HG02840 (cell line): ENCODE measurements at regions not wholly inside any gene's neighbourhood (a gene's known extent, or its start where the extent isn't known, plus 50 kb on each side); places are given as distances from the start of the nearest gene placed in this dataset.

ENCODE experiments used
- ATAC-seq: cut with Tn5 transposase; IDR thresholded peaks from one replicate; pipeline ENCODE4 v1.9.1; 2021; ENCODE audit warnings: mild to moderate bottlenecking, moderate library complexity, moderate number of reproducible peaks; ENCODE audit not compliant: unreplicated experiment, low FRiP score

DNA sequence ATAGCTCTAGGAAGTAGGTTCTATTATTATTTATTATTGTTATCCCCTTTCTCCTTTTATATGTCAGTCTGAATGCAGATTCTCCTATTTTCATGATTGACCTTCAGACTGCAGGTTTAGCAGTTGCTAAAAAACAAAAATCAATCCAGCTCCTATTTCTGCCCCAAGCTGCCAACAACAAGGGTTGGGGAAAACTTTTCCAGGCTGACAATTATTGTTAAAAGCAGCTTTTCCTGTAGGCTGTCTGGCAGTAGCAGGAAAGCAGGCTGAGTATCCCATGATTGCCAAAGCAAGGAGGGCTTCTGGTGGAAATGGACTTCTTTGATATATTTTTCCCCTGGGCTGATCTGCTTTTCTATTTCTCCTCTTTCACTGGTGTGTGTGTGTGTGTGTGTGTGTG, 78.0 kb upstream of the CTLA4 start:
- ATAC-seq: no peak

DNA sequence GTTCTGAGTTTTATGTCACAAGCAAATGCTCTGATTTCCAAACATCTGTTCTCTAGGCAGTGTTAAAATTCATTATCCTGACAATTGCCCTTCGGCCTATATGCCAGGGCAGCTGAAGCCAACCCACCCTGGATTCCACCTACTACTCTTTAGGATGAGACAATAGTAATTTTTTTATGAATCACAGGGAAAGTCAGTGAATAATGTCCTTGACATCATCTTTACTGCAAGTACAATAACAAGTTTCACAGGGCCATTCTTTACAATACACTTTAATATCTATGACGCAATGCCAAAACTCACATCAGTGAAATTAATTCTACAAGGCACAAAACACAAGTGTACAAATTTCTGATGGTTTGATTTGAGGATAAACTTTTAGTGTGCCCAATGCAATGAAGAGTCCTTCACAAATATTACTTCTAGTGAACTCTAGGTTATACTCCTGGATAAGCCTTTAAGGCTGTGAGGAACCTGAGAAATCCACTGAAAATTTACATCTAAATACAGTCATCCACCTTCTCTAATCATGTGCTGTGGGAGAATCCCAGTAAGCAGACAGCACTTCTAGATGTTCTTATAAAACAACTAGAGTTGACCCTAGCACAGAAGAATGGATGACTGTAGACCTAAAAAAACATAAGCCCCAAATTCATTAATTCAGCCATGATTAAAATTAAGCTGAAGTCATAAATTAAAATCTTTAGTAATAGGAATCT, 77.3 kb upstream of the CTLA4 start:
- ATAC-seq: no peak

- no peak for ATAC-seq
Measured at GRCh38 chr2:203796248-203797010, 71.1 kb upstream of the CTLA4 start.

- ATAC-seq: no peak
Measured at GRCh38 chr2:203797276-203797675, 70.3 kb upstream of the CTLA4 start.

GRCh38 chr2:203797712-203798111, 69.9 kb upstream of the CTLA4 start:
- no peak for ATAC-seq

GRCh38 chr2:203798296-203799087, 69.1 kb upstream of the CTLA4 start:
- no peak for ATAC-seq

GRCh38 chr2:203799908-203800307, 67.7 kb upstream of the CTLA4 start:
- ATAC-seq: peak; percentile 95

DNA sequence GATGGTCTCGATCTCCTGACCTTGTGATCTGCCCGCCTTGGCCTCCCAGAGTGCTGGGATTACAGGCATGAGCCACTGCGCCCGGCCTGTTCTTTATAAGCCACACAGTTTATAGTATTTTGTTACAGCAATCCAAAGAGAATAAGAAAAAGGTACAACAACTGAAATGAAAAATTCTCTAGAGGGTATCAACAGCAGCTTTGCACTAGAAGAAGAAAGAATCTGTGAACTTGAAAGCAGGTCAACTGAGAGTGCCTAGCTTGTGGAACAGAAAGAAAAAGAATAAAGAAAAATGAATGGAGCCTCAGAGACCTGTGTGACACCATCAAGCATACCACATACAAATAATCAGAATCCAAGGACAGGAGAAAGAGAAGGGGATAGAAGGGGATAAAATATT, 66.8 kb upstream of the CTLA4 start:
- ATAC-seq: no peak

DNA sequence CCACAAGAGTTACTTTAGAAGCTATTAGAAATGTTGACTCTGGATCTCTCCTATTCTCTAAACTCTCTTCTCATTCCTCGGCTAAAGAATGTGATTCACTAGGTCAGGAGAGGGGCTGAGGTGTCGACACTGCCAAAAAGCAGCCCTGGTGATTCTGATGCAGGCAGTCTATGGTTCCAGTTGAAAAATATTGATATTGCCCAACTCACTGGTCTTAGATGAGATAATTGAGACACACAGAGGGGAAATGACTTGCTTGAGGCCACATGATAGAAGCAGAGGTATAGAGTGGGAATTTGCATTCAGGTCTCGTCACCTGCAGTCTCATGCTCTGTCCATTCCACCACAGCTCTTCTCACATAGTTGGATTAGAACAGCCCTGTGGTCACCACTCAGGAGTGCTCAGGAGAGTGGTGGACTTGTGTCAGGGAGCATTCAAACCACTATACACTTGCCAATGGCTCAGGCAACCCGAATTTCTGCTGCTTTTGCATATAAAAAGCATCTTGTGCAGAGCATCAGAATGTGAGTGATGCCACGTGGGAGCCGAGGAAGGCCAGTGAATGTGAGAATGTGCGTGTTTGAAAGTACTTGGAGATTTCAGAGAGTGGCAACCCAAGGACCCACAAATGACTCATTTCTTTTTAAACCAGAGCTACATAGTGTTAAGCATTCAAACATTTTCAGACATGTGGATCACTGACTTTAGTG, 65.1 kb upstream of the CTLA4 start:
- no peak for ATAC-seq

DNA sequence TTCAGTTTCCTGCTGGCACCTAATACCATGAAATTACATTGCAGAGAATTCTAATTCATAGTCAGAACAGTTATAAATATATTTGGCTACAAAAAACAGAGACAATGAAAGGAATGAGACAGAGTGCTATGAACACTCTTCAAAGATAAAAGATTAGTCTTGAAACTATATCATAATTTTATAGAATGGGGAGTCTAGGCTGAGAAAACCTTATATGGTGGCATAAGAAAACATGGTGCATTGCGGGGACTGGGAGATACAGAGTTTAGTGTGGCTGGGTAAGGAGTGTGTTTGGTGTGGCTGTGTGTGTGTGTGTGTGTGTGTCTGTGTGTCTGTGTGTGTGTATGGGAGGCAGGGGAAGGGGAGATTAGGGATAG, 64.5 kb upstream of the CTLA4 start:
- no peak for ATAC-seq

GRCh38 chr2:203804070-203804469, 63.5 kb upstream of the CTLA4 start:
- no peak for ATAC-seq

GRCh38 chr2:203804764-203805485, 62.6 kb upstream of the CTLA4 start:
- ATAC-seq: no peak

- no peak for ATAC-seq
Measured at GRCh38 chr2:203805486-203805838, 62.1 kb upstream of the CTLA4 start.

DNA sequence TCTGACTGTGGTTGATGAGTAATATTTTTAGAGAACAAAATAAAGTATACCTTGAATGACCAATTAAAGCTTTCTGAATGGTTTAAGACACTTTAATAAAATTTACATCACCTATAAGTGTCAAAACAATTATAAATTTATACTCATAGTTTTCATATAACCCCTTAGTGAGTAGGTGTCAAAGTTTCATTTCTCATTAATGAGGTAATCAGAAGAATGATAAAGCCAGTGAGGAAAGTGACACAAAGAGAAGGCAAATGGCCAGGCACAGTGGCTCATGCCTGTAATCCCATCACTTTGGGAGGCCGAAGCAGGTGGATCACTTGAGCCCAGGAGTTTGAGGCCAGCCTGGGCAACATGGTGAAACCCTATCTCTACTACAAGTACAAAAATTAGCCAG, 60.8 kb upstream of the CTLA4 start:
- no peak for ATAC-seq

DNA sequence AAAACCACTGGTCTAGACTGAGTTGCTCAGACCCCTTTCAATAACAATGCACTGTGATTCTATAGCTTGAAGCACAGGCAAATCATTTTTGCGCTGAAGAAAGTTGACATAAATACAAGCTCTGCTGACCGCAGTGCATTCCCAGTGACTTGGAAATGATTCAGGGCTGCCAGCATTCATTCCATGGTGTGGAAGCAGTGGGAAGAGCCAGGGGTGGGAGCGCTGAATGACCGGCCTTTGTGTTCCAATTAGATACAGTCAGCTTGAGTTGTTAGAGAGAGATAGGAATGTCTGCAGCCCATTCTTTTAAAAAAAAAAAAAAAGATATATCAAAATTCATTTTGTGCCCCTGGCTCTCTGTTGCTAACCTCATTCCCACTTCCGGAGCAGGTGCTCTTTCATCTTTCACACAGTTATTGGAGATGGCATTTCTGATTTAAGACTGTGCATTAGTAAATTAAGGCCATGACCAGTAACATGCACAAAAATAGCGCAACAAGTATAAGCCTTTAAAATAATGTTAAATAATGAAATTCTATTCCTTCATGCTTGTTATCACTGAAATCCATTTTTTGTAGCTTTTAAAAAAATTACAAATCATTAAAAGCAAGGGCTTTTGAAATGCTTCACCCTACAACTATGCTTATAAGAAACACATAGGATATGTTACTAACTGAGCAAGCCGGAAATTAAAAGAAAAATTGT, 59.4 kb upstream of the CTLA4 start:
- ATAC-seq: no peak

GRCh38 chr2:203809084-203809521, 58.5 kb upstream of the CTLA4 start:
- no peak for ATAC-seq

- no peak for ATAC-seq
Measured at GRCh38 chr2:203809991-203810510, 57.5 kb upstream of the CTLA4 start.

DNA sequence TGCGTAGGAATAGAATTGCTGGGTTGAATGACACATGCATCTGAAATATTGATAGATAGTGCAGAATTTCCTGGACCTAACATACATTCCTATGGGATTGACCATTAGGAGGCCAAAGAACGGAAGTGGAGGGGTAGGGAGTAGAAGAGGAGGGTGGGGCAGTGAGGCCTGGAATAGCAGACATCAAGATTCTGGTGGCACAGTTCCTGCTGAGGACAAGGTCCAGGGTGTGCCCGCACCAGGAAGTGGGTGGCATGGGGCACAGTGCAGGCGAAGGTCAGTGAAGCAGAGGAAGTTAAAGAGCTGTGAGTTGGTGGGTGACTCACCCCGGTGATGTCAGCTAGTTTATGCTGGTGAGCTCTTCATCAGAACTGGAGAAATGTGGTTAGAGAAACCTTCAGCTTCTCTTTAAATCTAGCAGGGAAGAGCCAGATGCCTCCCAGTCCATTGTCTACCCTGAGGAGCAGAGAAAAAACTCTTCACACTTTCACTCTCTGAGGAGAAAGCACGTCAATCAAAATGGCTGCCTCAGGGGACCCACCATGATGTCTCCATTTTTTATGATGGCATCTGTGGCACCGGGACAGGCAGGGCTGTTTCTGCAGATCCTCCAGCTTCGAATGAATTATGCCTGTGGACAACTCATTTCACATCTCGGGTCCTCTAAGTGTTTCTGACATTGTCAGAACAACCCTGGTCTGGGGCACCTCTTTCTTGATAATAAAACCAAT, 55.9 kb upstream of the CTLA4 start:
- no peak for ATAC-seq
